ENCODE measurements at regions not wholly inside any gene's neighbourhood (a gene's known extent, or its start where the extent isn't known, plus 50 kb on each side); places are given as distances from the start of the nearest gene placed in this dataset.
"Not testable (repeated sequence)": the region's sequence is repeated elsewhere in the genome, so short reads cannot be mapped to it uniquely, and the experiment has no call there.

- DNase-seq: no peak
Observed at GRCh38 chr10:29713450-29713849, 78.7 kb upstream of the SVIL start.

GRCh38 chr10:29712108-29712507 is 77.3 kb upstream of the SVIL start:
- no peak for DNase-seq

DNA sequence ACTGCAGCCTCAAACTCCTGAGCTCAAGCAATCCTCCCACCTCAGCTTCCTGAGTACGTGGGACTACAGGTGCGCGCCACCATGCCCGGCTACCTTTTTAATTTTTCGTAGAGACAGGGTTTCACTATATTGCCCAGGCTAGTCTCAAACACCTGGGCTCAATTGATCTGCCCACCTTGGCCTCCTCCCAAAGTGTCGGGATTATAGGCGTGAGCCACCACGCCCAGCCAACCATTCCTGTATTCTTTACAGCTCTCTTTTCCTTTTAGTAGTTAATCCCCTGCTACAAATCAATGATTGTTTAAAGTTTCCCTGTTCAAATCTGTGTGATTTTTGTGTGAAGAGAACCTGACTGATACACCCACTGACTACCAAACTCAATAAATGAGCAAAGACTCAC is 75.4 kb upstream of the SVIL start:
- DNase-seq: no peak

DNA sequence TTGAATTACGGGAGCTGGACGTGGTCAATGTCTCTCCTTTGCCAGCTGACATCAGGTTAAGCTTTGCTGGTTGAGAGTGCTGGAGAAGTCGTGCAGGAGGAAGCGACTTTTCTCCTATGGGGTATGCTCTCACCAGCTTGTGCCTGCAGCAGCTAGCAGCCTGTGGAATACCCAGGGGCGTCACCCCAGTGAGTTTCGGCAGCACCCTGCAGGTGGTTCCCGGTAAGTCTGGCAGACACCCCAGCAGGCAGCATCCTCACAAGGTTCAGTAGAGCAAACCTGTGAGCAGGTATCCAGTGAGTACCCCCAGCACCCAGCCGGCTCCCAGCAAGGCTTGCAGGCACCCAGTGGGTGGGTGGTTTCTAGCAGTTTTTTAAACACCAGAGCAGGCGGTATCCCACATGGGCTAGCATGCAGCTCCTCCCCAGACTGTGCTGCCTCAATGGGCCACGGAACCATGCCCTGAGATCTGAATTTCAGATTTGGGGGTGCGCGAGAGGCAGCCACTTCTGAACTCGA is 74.8 kb upstream of the SVIL start:
- no peak for DNase-seq

GRCh38 chr10:29703271-29703670 is 68.5 kb upstream of the SVIL start:
- DNase-seq: peak; percentile 70

DNA sequence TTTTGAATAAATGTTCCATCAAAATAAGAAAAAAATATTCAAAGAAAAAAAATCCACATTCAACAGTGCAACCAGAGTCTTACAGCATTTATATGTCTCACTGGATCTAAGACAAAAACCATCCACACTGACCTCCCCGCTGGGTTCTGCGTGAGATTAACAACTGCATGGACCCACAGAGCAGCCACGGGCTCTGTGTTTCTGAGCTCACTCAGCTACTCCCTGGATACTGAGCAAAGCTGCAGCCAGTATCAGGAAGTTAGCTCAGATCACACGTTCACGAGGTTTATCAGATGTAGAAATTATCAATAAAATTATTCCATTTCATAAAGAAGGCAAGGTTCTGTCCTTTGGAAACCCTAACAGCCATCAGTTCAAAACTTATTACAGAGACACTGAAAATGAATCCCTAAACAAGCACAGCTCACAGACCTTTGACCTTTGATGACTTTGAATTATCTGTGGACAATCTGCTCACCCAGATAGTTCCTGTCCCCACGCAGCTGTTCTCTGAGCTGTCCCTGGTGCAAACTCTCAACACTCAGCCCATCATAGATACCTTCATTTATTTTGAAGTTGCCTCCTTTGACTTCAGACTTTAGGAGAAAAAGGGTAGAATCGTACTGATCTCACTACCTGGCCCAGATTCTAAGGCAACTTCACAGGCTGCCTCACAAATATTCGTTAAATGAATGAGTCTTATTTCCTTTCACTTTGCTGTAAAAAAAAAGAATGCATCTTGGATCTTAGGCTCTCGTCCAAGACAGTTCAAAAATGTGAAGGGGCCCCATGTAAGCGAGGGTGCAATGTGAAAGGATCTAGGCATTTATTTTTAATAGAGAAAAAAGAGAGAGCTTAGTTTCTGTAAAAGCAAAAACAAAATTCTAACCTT is 67.7 kb upstream of the SVIL start:
- DNase-seq: no peak

DNA sequence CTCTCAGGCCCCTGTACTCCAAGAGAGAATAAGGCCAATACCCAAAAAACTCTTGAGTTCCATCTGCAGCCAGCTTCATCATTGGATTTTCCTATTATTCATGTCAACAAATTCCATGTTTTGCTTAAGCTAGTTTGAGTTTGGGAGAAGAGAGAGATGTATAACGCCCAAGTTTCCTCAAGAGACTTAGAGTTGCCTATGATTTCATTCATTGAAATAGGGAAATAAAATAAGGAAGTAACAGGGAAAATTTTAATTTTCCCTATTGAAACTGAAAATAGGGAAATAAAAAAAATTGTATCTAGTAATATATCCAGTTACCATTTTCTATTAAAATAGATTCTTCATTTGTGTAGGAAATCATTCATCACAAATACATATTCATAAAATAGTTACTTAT is 66.5 kb upstream of the SVIL start:
- no peak for DNase-seq

- no peak for DNase-seq
Observed at GRCh38 chr10:29699621-29700020, 64.8 kb upstream of the SVIL start.

GRCh38 chr10:29698773-29699490 is 64.2 kb upstream of the SVIL start:
- no peak for DNase-seq

DNA sequence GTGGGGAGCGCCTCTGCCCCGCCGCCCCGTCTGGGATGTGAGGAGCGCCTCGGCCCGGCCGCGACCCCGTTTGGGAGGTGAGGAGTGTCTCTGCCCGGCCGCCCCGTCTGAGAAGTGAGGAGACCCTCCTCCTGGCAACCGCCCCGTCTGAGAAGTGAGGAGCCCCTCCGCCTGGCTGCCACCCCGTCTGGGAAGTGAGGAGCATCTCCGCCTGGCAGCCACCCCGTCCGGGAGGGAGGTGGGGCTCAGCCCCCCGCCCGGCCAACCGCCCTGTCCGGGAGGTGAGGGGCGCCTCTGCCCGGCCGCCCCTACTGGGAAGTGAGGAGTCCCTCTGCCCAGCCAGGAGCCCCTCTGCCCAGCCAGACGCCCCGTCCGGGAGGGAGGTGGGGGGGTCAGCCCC is 61.8 kb upstream of the SVIL start:
- DNase-seq: not testable (repeated sequence)

DNA sequence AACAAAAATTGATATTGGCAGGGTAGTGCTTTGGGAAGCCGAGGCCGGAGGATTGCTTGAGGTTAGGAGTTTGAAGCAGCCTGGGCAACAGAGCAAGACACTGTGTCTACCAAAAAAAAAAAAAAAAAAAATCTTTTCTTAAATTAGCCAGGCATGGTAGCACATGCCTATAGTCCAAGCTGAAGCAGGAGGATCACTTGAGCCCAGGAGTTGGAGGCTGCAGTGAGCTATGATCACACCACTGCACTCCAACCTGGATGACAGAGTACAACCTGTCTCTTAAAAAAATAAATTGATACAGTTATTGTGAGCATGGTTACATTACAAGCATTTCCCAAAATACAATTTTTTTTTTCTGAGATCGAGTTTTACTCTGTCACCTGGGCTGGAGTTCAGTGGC is 59.4 kb upstream of the SVIL start:
- DNase-seq: no peak

GRCh38 chr10:29692121-29692539 is 57.4 kb upstream of the SVIL start:
- DNase-seq: no peak

DNA sequence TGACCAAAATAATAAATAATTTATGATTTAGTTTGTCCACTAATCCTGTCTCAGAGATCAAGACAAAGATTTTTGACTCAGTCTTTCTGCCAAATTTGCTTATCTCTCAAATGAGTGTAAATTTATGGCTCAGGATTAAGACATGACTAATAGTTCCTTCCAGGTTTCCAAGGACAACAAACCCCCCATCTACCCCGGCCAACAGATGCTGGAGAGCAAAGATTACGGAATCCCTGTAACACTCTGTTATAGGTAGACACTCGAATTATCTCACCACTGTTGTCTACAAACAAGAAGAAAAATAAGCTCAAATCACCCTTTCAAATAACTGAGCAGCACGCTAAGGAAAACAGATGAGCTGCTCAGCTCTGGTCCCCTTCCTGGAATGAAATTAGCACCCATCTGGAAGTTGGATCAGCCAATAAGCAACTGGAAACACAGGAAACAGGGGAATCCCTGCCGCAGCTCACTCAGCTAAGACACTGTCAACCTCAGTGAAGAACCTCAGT is 56.8 kb upstream of the SVIL start:
- DNase-seq: peak; percentile 58

DNA sequence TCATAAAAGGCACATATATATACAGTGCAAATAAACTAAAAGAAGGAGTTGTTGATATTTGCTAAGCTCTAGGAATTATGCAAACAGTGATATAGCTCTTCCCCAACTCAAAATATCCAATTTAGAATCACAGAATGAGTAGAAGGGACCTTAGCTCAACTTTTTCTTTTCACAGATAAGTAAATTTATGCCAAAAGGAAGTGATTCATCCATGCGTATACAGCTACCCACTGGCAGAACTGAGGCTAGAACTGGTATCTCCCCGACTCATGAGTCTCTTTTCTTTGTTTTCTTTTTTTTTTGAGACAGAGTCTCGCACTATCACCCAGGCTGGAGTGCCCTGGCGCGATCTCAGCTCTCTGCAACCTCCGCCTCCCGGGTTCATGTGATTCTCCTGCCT is 54.2 kb upstream of the SVIL start:
- DNase-seq: no peak

GRCh38 chr10:29688230-29688661 is 53.5 kb upstream of the SVIL start:
- DNase-seq: no peak

- DNase-seq: no peak
Observed at GRCh38 chr10:29687421-29688164, 52.8 kb upstream of the SVIL start.

DNA sequence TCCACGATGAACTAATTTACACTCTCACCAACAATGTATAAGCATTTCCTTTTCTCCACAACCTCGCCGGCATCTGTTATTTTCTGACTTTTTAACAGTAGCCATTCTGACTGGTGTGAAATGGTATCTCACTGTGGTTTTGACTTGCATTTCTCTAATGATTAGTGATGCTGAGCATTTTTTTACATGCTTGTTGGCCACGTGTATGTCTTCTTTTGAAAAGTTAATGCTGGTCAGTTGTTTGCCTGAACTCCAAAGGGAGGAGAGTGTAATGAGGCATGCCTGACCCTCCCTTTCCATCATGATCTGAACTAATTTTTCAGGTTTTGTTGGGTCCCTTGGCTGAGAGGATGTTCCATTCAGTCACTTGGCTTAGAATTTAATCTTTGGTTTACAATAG is 50.7 kb upstream of the SVIL start:
- DNase-seq: no peak
